ENCODE measurements at regions not wholly inside any gene's neighbourhood (a gene's known extent, or its start where the extent isn't known, plus 50 kb on each side); places are given as distances from the start of the nearest gene placed in this dataset.

- no peak overlapping the region for H4K91ac ChIP-seq (ENCODE audit: low read depth, low read length, poor library complexity)
- no peak overlapping the region for H3K4me3 ChIP-seq (ENCODE audit: low read length in 2 of 2)
- no peaks in the 10 kb centered on the region for H3K79me1 ChIP-seq (ENCODE audit: low read depth, low read length)
- no peak overlapping the region for H4K8ac ChIP-seq (ENCODE audit: low read depth, low read length)
- no peak overlapping the region for H3K4ac ChIP-seq (ENCODE audit: low read length)
- no peaks in the 10 kb centered on the region for H3K9me3 ChIP-seq (replicated peaks in 1 of 2; ENCODE audit: control insufficient read depth in 2 of 2, insufficient read depth in 1 of 2, low read depth in 1 of 2, low read length in 2 of 2)
- H2BK5ac ChIP-seq (ENCODE audit: low read length) = no peak overlapping the region
- H2BK15ac ChIP-seq (ENCODE audit: low read length) = no peak overlapping the region
- H3K23ac ChIP-seq (ENCODE audit: low read depth, low read length, poor library complexity) = no peak overlapping the region
- H2BK12ac ChIP-seq (ENCODE audit: low read length) = no peak overlapping the region
- H3K14ac ChIP-seq (ENCODE audit: low read length) = no peak overlapping the region
- no peak overlapping the region for H3K18ac ChIP-seq (ENCODE audit: low read length)
- H3K4me2 ChIP-seq (ENCODE audit: insufficient read depth, low read length, poor library complexity, severe bottlenecking) = no peak overlapping the region
- H2AK5ac ChIP-seq (ENCODE audit: low read depth, low read length) = no peak overlapping the region
- no peaks in the 10 kb centered on the region for H3K27me3 ChIP-seq (ENCODE audit: control insufficient read depth in 3 of 3, insufficient read depth in 3 of 3, low read depth in 1 of 3, low read length in 3 of 3)
- no peak overlapping the region for H2AFZ ChIP-seq (ENCODE audit: low read length)
- H2BK120ac ChIP-seq (ENCODE audit: low read depth, low read length) = no peak overlapping the region
- DNase-seq (ENCODE audit: low spot score) = no peak
- H3K4me1 ChIP-seq (ENCODE audit: control insufficient read depth in 2 of 2, insufficient read depth in 1 of 2, low read depth in 1 of 2, low read length in 2 of 2) = peaks cover 0 to 2% of the 10 kb centered on the region in 2 donors
- no peak overlapping the region for H3K27ac ChIP-seq (replicated peaks; ENCODE audit: low read length)
- no peaks in the 10 kb centered on the region for H3K36me3 ChIP-seq (replicated peaks in 1 of 2; ENCODE audit: control insufficient read depth in 2 of 2, insufficient read depth in 2 of 2, low read length in 2 of 2)
- no peak overlapping the region for H3K9ac ChIP-seq (ENCODE audit: low read depth, low read length, poor library complexity)
These were observed 207.9 kb upstream of the CDIN1 start for GRCh38 chr15:36371509-36371908.

- no peak overlapping the region for H3K27ac ChIP-seq (replicated peaks; ENCODE audit: low read length)
- no peak overlapping the region for H2AFZ ChIP-seq (ENCODE audit: low read length)
- no peak overlapping the region for H2AK5ac ChIP-seq (ENCODE audit: low read depth, low read length)
- no peak overlapping the region for H2BK15ac ChIP-seq (ENCODE audit: low read length)
- H3K36me3 ChIP-seq (replicated peaks in 1 of 2; ENCODE audit: control insufficient read depth in 2 of 2, insufficient read depth in 2 of 2, low read length in 2 of 2) = no peaks in the 10 kb centered on the region
- no peak overlapping the region for H2BK12ac ChIP-seq (ENCODE audit: low read length)
- H4K8ac ChIP-seq (ENCODE audit: low read depth, low read length) = no peak overlapping the region
- H3K4me3 ChIP-seq (ENCODE audit: low read length in 2 of 2) = no peak overlapping the region
- no peak overlapping the region for H3K23ac ChIP-seq (ENCODE audit: low read depth, low read length, poor library complexity)
- H3K27me3 ChIP-seq (ENCODE audit: control insufficient read depth in 3 of 3, insufficient read depth in 3 of 3, low read depth in 1 of 3, low read length in 3 of 3) = no peaks in the 10 kb centered on the region
- no peak overlapping the region for H2BK5ac ChIP-seq (ENCODE audit: low read length)
- H3K4me1 ChIP-seq (ENCODE audit: control insufficient read depth in 2 of 2, insufficient read depth in 1 of 2, low read depth in 1 of 2, low read length in 2 of 2) = peaks cover 0 to 2% of the 10 kb centered on the region in 2 donors
- H3K14ac ChIP-seq (ENCODE audit: low read length) = no peak overlapping the region
- H3K4me2 ChIP-seq (ENCODE audit: insufficient read depth, low read length, poor library complexity, severe bottlenecking) = no peak overlapping the region
- DNase-seq (ENCODE audit: low spot score) = no peak
- no peak overlapping the region for H2BK120ac ChIP-seq (ENCODE audit: low read depth, low read length)
- no peak overlapping the region for H4K91ac ChIP-seq (ENCODE audit: low read depth, low read length, poor library complexity)
- H3K79me1 ChIP-seq (ENCODE audit: low read depth, low read length) = no peaks in the 10 kb centered on the region
- H3K4ac ChIP-seq (ENCODE audit: low read length) = no peak overlapping the region
- no peaks in the 10 kb centered on the region for H3K9me3 ChIP-seq (replicated peaks in 1 of 2; ENCODE audit: control insufficient read depth in 2 of 2, insufficient read depth in 1 of 2, low read depth in 1 of 2, low read length in 2 of 2)
- WGBS, 2 donors (ENCODE audit: extremely low coverage in 2 of 2, insufficient read length in 2 of 2, insufficient replicate concordance in 1 of 2) = no CpG with 5 or more reads among the region's 2 CpGs
- no peak overlapping the region for H3K18ac ChIP-seq (ENCODE audit: low read length)
- H3K9ac ChIP-seq (ENCODE audit: low read depth, low read length, poor library complexity) = no peak overlapping the region
These were observed 206.5 kb upstream of the CDIN1 start for GRCh38 chr15:36372968-36373367.

- H3K23ac ChIP-seq (ENCODE audit: low read depth, low read length, poor library complexity) = no peak overlapping the region
- H3K4me3 ChIP-seq (ENCODE audit: low read length in 2 of 2) = no peak overlapping the region
- no CpG with 5 or more reads among the region's 3 CpGs for WGBS, 2 donors (ENCODE audit: extremely low coverage in 2 of 2, insufficient read length in 2 of 2, insufficient replicate concordance in 1 of 2)
- no peaks in the 10 kb centered on the region for H3K36me3 ChIP-seq (replicated peaks in 1 of 2; ENCODE audit: control insufficient read depth in 2 of 2, insufficient read depth in 2 of 2, low read length in 2 of 2)
- no peak overlapping the region for H3K4me2 ChIP-seq (ENCODE audit: insufficient read depth, low read length, poor library complexity, severe bottlenecking)
- no peak overlapping the region for H3K9ac ChIP-seq (ENCODE audit: low read depth, low read length, poor library complexity)
- no peak overlapping the region for H2BK15ac ChIP-seq (ENCODE audit: low read length)
- H4K91ac ChIP-seq (ENCODE audit: low read depth, low read length, poor library complexity) = no peak overlapping the region
- H3K4ac ChIP-seq (ENCODE audit: low read length) = no peak overlapping the region
- H3K9me3 ChIP-seq (replicated peaks in 1 of 2; ENCODE audit: control insufficient read depth in 2 of 2, insufficient read depth in 1 of 2, low read depth in 1 of 2, low read length in 2 of 2) = no peaks in the 10 kb centered on the region
- no peak overlapping the region for H2BK120ac ChIP-seq (ENCODE audit: low read depth, low read length)
- no peak overlapping the region for H3K18ac ChIP-seq (ENCODE audit: low read length)
- H3K79me1 ChIP-seq (ENCODE audit: low read depth, low read length) = no peaks in the 10 kb centered on the region
- no peak overlapping the region for H2AFZ ChIP-seq (ENCODE audit: low read length)
- no peaks in the 10 kb centered on the region for H3K27me3 ChIP-seq (ENCODE audit: control insufficient read depth in 3 of 3, insufficient read depth in 3 of 3, low read depth in 1 of 3, low read length in 3 of 3)
- H2AK5ac ChIP-seq (ENCODE audit: low read depth, low read length) = no peak overlapping the region
- H3K4me1 ChIP-seq (ENCODE audit: control insufficient read depth in 2 of 2, insufficient read depth in 1 of 2, low read depth in 1 of 2, low read length in 2 of 2) = peaks cover 0 to 2% of the 10 kb centered on the region in 2 donors
- no peak overlapping the region for H3K14ac ChIP-seq (ENCODE audit: low read length)
- H2BK12ac ChIP-seq (ENCODE audit: low read length) = no peak overlapping the region
- DNase-seq (ENCODE audit: low spot score) = no peak
- no peak overlapping the region for H4K8ac ChIP-seq (ENCODE audit: low read depth, low read length)
- no peak overlapping the region for H3K27ac ChIP-seq (replicated peaks; ENCODE audit: low read length)
- H2BK5ac ChIP-seq (ENCODE audit: low read length) = no peak overlapping the region
These were observed 205.9 kb upstream of the CDIN1 start for GRCh38 chr15:36373550-36373949.

GRCh38 chr15:36389107-36389506 is 190.3 kb upstream of the CDIN1 start:
- Histone ChIP-seq H2BK120ac (ENCODE audit: low read depth, low read length) (no peak overlapping the region), H2AK5ac (ENCODE audit: low read depth, low read length) (no peak overlapping the region), H3K4me2 (ENCODE audit: insufficient read depth, low read length, poor library complexity, severe bottlenecking) (no peak overlapping the region), H3K4me1 (ENCODE audit: control insufficient read depth in 2 of 2, insufficient read depth in 1 of 2, low read depth in 1 of 2, low read length in 2 of 2) (no peaks in the 10 kb centered on the region), H3K9ac (ENCODE audit: low read depth, low read length, poor library complexity) (no peak overlapping the region), H3K27me3 (ENCODE audit: control insufficient read depth in 3 of 3, insufficient read depth in 3 of 3, low read depth in 1 of 3, low read length in 3 of 3) (no peaks in the 10 kb centered on the region), H2BK5ac (ENCODE audit: low read length) (no peak overlapping the region), H3K27ac (replicated peaks; ENCODE audit: low read length) (no peak overlapping the region), H3K14ac (ENCODE audit: low read length) (no peak overlapping the region), H2BK15ac (ENCODE audit: low read length) (no peak overlapping the region), H2BK12ac (ENCODE audit: low read length) (no peak overlapping the region), H3K23ac (ENCODE audit: low read depth, low read length, poor library complexity) (no peak overlapping the region), H2AFZ (ENCODE audit: low read length) (no peak overlapping the region), H4K8ac (ENCODE audit: low read depth, low read length) (no peak overlapping the region), H3K9me3 (replicated peaks in 1 of 2; ENCODE audit: control insufficient read depth in 2 of 2, insufficient read depth in 1 of 2, low read depth in 1 of 2, low read length in 2 of 2) (no peaks in the 10 kb centered on the region), H4K91ac (ENCODE audit: low read depth, low read length, poor library complexity) (no peak overlapping the region), H3K4ac (ENCODE audit: low read length) (no peak overlapping the region), H3K4me3 (ENCODE audit: low read length in 2 of 2) (no peak overlapping the region), H3K18ac (ENCODE audit: low read length) (no peak overlapping the region), H3K36me3 (replicated peaks in 1 of 2; ENCODE audit: control insufficient read depth in 2 of 2, insufficient read depth in 2 of 2, low read length in 2 of 2) (no peaks in the 10 kb centered on the region), H3K79me1 (ENCODE audit: low read depth, low read length) (no peaks in the 10 kb centered on the region)
- DNase-seq (ENCODE audit: low spot score) = no peak
